ENCODE measurements at regions not wholly inside any gene's neighbourhood (a gene's known extent, or its start where the extent isn't known, plus 50 kb on each side); places are given as distances from the start of the nearest gene placed in this dataset.

- TF ChIP-seq RAD21 (IDR thresholded peaks at IDR 0.05 in 1 of 2, conservative IDR thresholded peaks at IDR 0.05 in 1 of 2; ENCODE audit: low read depth in 2 of 2, low read length in 2 of 2) (no peak), EP300 (IDR thresholded peaks at IDR 0.05; ENCODE audit: borderline replicate concordance in 1 of 2, low read depth in 2 of 2, low read length in 2 of 2) (no peak), CTCF (IDR thresholded peaks at IDR 0.05; ENCODE audit: control extremely low read depth in 1 of 3, insufficient read depth in 1 of 3, low read depth in 1 of 3, low read length in 3 of 3) (no peak), SP4 (IDR thresholded peaks at IDR 0.05; ENCODE audit: low read length) (no peak), JUN (IDR thresholded peaks at IDR 0.05; ENCODE audit: low read depth, low read length) (no peak), PHF8 (conservative IDR thresholded peaks at IDR 0.05; ENCODE audit: low read depth, low read length) (no peak), HDAC2 (IDR thresholded peaks at IDR 0.05; ENCODE audit: borderline replicate concordance in 1 of 2, low read depth in 2 of 2, low read length in 2 of 2) (no peak)
- TF ChIP-seq, protein P1, sequence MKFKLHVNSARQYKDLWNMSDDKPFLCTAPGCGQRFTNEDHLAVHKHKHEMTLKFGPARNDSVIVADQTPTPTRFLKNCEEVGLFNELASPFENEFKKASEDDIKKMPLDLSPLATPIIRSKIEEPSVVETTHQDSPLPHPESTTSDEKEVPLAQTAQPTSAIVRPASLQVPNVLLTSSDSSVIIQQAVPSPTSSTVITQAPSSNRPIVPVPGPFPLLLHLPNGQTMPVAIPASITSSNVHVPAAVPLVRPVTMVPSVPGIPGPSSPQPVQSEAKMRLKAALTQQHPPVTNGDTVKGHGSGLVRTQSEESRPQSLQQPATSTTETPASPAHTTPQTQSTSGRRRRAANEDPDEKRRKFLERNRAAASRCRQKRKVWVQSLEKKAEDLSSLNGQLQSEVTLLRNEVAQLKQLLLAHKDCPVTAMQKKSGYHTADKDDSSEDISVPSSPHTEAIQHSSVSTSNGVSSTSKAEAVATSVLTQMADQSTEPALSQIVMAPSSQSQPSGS (IDR thresholded peaks at IDR 0.05; ENCODE audit: low read length): no peak
Observed at GRCh38 chr4:141571793-141572192, 64.6 kb upstream of the IL15 start.

Data from H1 (cell line).